Body of pancreas (tissue), 4 donors: ENCODE measurements at regions not wholly inside any gene's neighbourhood (a gene's known extent, or its start where the extent isn't known, plus 50 kb on each side); places are given as distances from the start of the nearest gene placed in this dataset.

Experiments used
- POLR2A ChIP-seq, 3 donors: fragments of 450-650 bp; IDR thresholded peaks; one replicate each; pipeline ENCODE4 v1.6.1; 2016; ENCODE audit warnings: antibody characterized with exemption in 3 of 3, mild to moderate bottlenecking in 2 of 3
- TF ChIP-seq, protein P1 (sequence below), 7 experiments: fragments of 450-650 bp in 4 of 7; fragments of 200-600 bp in 3 of 7; sonication (generic) in 3 of 7; IDR thresholded peaks; one replicate each; pipeline ENCODE4 v1.5.1; 2016 to 2019; ENCODE audit warnings: antibody characterized with exemption in 7 of 7

DNA sequence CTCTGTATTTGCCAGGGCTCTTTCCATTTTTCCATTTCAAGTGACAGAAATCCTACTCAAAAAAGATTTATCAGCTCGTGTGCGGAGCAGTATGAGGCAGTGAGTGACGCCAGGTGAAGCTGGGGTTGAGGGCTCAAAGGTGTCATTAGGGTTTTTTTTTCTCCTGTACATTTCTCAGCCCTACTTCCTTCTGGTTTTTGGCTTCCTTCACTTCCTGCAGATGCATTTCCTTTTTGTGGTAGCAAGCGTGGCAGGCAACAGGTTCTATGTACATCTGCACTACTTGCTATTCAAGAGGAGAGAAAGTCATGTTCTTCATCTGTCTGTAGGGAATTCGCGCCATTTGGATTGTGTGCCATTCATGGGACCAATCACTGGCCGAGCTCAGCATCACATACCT, 52.8 kb upstream of the AOAH start:
- TF ChIP-seq POLR2A (IDR thresholded peaks at IDR 0.05), result no peak
- TF ChIP-seq, protein P1, sequence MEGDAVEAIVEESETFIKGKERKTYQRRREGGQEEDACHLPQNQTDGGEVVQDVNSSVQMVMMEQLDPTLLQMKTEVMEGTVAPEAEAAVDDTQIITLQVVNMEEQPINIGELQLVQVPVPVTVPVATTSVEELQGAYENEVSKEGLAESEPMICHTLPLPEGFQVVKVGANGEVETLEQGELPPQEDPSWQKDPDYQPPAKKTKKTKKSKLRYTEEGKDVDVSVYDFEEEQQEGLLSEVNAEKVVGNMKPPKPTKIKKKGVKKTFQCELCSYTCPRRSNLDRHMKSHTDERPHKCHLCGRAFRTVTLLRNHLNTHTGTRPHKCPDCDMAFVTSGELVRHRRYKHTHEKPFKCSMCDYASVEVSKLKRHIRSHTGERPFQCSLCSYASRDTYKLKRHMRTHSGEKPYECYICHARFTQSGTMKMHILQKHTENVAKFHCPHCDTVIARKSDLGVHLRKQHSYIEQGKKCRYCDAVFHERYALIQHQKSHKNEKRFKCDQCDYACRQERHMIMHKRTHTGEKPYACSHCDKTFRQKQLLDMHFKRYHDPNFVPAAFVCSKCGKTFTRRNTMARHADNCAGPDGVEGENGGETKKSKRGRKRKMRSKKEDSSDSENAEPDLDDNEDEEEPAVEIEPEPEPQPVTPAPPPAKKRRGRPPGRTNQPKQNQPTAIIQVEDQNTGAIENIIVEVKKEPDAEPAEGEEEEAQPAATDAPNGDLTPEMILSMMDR (IDR thresholded peaks at IDR 0.05), result no peak
